ENCODE measurements at regions not wholly inside any gene's neighbourhood (a gene's known extent, or its start where the extent isn't known, plus 50 kb on each side); places are given as distances from the start of the nearest gene placed in this dataset.
"Not testable (repeated sequence)": the region's sequence is repeated elsewhere in the genome, so short reads cannot be mapped to it uniquely, and the experiment has no call there.

- DNase-seq (ENCODE audit: low spot score) = no peak
Measured at GRCh38 chr6:4677011-4677750, 99.0 kb upstream of the CDYL start.

- DNase-seq (ENCODE audit: low spot score) = no peak
Measured at GRCh38 chr6:4676016-4676415, 100.2 kb upstream of the CDYL start.

GRCh38 chr6:4675121-4675520, 101.1 kb upstream of the CDYL start:
- DNase-seq (ENCODE audit: low spot score) = no peak

GRCh38 chr6:4673861-4674260, 102.3 kb upstream of the CDYL start:
- no peak for DNase-seq (ENCODE audit: low spot score)

GRCh38 chr6:4672772-4673171, 103.4 kb upstream of the CDYL start:
- no peak for DNase-seq (ENCODE audit: low spot score)

GRCh38 chr6:4671587-4672115, 104.6 kb upstream of the CDYL start:
- no peak for DNase-seq (ENCODE audit: low spot score)

- no peak for DNase-seq (ENCODE audit: low spot score)
Measured at GRCh38 chr6:4670824-4671409, 105.3 kb upstream of the CDYL start.

- DNase-seq (ENCODE audit: low spot score) = no peak
Measured at GRCh38 chr6:4670290-4670689, 105.9 kb upstream of the CDYL start.

GRCh38 chr6:4668271-4669179, 107.7 kb upstream of the CDYL start:
- no peak for DNase-seq (ENCODE audit: low spot score)

GRCh38 chr6:4667591-4667990, 108.6 kb upstream of the CDYL start:
- no peak for DNase-seq (ENCODE audit: low spot score)

- no peak for DNase-seq (ENCODE audit: low spot score)
Measured at GRCh38 chr6:4666886-4667513, 109.2 kb upstream of the CDYL start.

- no peak for DNase-seq (ENCODE audit: low spot score)
Measured at GRCh38 chr6:4665489-4666417, 110.5 kb upstream of the CDYL start.

- DNase-seq (ENCODE audit: low spot score) = no peak
Measured at GRCh38 chr6:4664911-4665310, 111.3 kb upstream of the CDYL start.

GRCh38 chr6:4664117-4664626, 112.0 kb upstream of the CDYL start:
- DNase-seq (ENCODE audit: low spot score) = no peak

GRCh38 chr6:4662886-4663285, 113.3 kb upstream of the CDYL start:
- DNase-seq (ENCODE audit: low spot score) = no peak

GRCh38 chr6:4661391-4661790, 114.8 kb upstream of the CDYL start:
- DNase-seq (ENCODE audit: low spot score) = no peak

GRCh38 chr6:4660377-4661321, 115.6 kb upstream of the CDYL start:
- no peak for DNase-seq (ENCODE audit: low spot score)

- DNase-seq (ENCODE audit: low spot score) = not testable (repeated sequence)
Measured at GRCh38 chr6:4659719-4660118, 116.5 kb upstream of the CDYL start.

GRCh38 chr6:4658486-4658885, 117.7 kb upstream of the CDYL start:
- DNase-seq (ENCODE audit: low spot score) = no peak

- DNase-seq (ENCODE audit: low spot score) = no peak
Measured at GRCh38 chr6:4656106-4656505, 120.1 kb upstream of the CDYL start.
